Activated naive CD8-positive, alpha-beta T cell treated with anti-CD3 and anti-CD28 coated beads for 36 hours (primary cell): ENCODE measurements at regions not wholly inside any gene's neighbourhood (a gene's known extent, or its start where the extent isn't known, plus 50 kb on each side); places are given as distances from the start of the nearest gene placed in this dataset.
"Not testable (repeated sequence)": the region's sequence is repeated elsewhere in the genome, so short reads cannot be mapped to it uniquely, and the experiment has no call there.

ENCODE experiments used
- DNase-seq: peaks from one replicate; pipeline ENCODE4 v3.0.0; 2021
- H3K27ac Mint-ChIP-seq: one replicate; pipeline ENCODE4 v1.8.0; 2022; ENCODE audit warnings: mild to moderate bottlenecking, moderate library complexity, mixed read lengths
- H3K27me3 Mint-ChIP-seq: one replicate; pipeline ENCODE4 v1.8.0; 2022; ENCODE audit warnings: mild to moderate bottlenecking, mixed read lengths
- H3K36me3 Mint-ChIP-seq: one replicate; pipeline ENCODE4 v1.8.0; 2021; ENCODE audit warnings: mild to moderate bottlenecking, mixed read lengths
- H3K4me1 Mint-ChIP-seq: one replicate; pipeline ENCODE4 v1.8.0; 2021; ENCODE audit warnings: mixed read lengths
- H3K4me3 Mint-ChIP-seq: one replicate; pipeline ENCODE4 v1.8.0; 2022; ENCODE audit warnings: mild to moderate bottlenecking, moderate library complexity, mixed read lengths
- H3K9me3 Mint-ChIP-seq: one replicate; pipeline ENCODE4 v1.8.0; 2022; ENCODE audit warnings: mixed read lengths

GRCh38 chr15:45794712-45795439 is 160.0 kb downstream of the SQOR start:
- Mint-ChIP-seq H3K4me3 (no peak overlapping the region), H3K27me3 (peaks cover 20% of the 10 kb centered on the region), H3K27ac (no peak overlapping the region), H3K36me3 (no peaks in the 10 kb centered on the region), H3K9me3 (no peaks in the 10 kb centered on the region), H3K4me1 (no peaks in the 10 kb centered on the region)
- no peak for DNase-seq

- Mint-ChIP-seq H3K27me3 (peaks cover 20% of the 10 kb centered on the region), H3K4me3 (no peak overlapping the region), H3K27ac (no peak overlapping the region), H3K9me3 (no peaks in the 10 kb centered on the region), H3K4me1 (no peaks in the 10 kb centered on the region), H3K36me3 (no peaks in the 10 kb centered on the region)
- DNase-seq = no peak
These were observed 160.7 kb downstream of the SQOR start for GRCh38 chr15:45795440-45796069.

- Mint-ChIP-seq H3K4me3 (no peak overlapping the region), H3K27me3 (peaks cover 20% of the 10 kb centered on the region), H3K4me1 (no peaks in the 10 kb centered on the region), H3K27ac (no peak overlapping the region), H3K9me3 (no peaks in the 10 kb centered on the region), H3K36me3 (no peaks in the 10 kb centered on the region)
- no peak for DNase-seq
These were observed 161.6 kb downstream of the SQOR start for GRCh38 chr15:45796433-45796832.

GRCh38 chr15:45799508-45799907 is 164.7 kb downstream of the SQOR start:
- Mint-ChIP-seq H3K36me3 (no peaks in the 10 kb centered on the region), H3K27me3 (peaks cover 8% of the 10 kb centered on the region), H3K4me1 (no peaks in the 10 kb centered on the region), H3K9me3 (no peaks in the 10 kb centered on the region), H3K27ac (no peak overlapping the region), H3K4me3 (no peak overlapping the region)
- DNase-seq = no peak

- Mint-ChIP-seq H3K27ac (no peak overlapping the region), H3K27me3 (peaks cover 3% of the 10 kb centered on the region), H3K36me3 (no peaks in the 10 kb centered on the region), H3K4me1 (no peaks in the 10 kb centered on the region), H3K4me3 (no peak overlapping the region), H3K9me3 (no peaks in the 10 kb centered on the region)
- DNase-seq = no peak
These were observed 166.7 kb downstream of the SQOR start for GRCh38 chr15:45801543-45801942.

GRCh38 chr15:45802140-45802539 is 167.3 kb downstream of the SQOR start:
- no peak for DNase-seq
- H3K36me3 Mint-ChIP-seq = no peaks in the 10 kb centered on the region
- H3K27me3 Mint-ChIP-seq = peaks cover 3% of the 10 kb centered on the region
- H3K4me1 Mint-ChIP-seq = no peaks in the 10 kb centered on the region
- no peak overlapping the region for H3K4me3 Mint-ChIP-seq
- H3K9me3 Mint-ChIP-seq = no peaks in the 10 kb centered on the region
- H3K27ac Mint-ChIP-seq = no peak overlapping the region

- Mint-ChIP-seq H3K4me1 (no peaks in the 10 kb centered on the region), H3K27ac (no peak overlapping the region), H3K36me3 (no peaks in the 10 kb centered on the region), H3K4me3 (no peak overlapping the region), H3K27me3 (peaks cover 3% of the 10 kb centered on the region), H3K9me3 (no peaks in the 10 kb centered on the region)
- no peak for DNase-seq
These were observed 169.2 kb downstream of the SQOR start for GRCh38 chr15:45804028-45804427.

GRCh38 chr15:45810201-45810600 is 175.4 kb downstream of the SQOR start:
- no peak for DNase-seq
- H3K9me3 Mint-ChIP-seq = peaks cover 6% of the 10 kb centered on the region
- H3K27ac Mint-ChIP-seq = no peak overlapping the region
- H3K4me3 Mint-ChIP-seq = no peak overlapping the region
- H3K36me3 Mint-ChIP-seq = no peaks in the 10 kb centered on the region
- H3K4me1 Mint-ChIP-seq = no peaks in the 10 kb centered on the region
- peaks cover 7% of the 10 kb centered on the region for H3K27me3 Mint-ChIP-seq

- peaks cover 15% of the 10 kb centered on the region for H3K9me3 Mint-ChIP-seq
- no peak for DNase-seq
- no peaks in the 10 kb centered on the region for H3K4me1 Mint-ChIP-seq
- no peaks in the 10 kb centered on the region for H3K36me3 Mint-ChIP-seq
- no peak overlapping the region for H3K27ac Mint-ChIP-seq
- H3K27me3 Mint-ChIP-seq = peaks cover 7% of the 10 kb centered on the region
- H3K4me3 Mint-ChIP-seq = no peak overlapping the region
These were observed 177.4 kb downstream of the SQOR start for GRCh38 chr15:45812200-45812599.

- not testable (repeated sequence) for H3K36me3 Mint-ChIP-seq, H3K4me3 Mint-ChIP-seq, DNase-seq, H3K27ac Mint-ChIP-seq, H3K4me1 Mint-ChIP-seq
- H3K9me3 Mint-ChIP-seq = peaks cover 20% of the 10 kb centered on the region
- H3K27me3 Mint-ChIP-seq = peaks cover 19% of the 10 kb centered on the region
These were observed 182.7 kb downstream of the SQOR start for GRCh38 chr15:45817578-45817977.

- no peak for DNase-seq
- Mint-ChIP-seq H3K36me3 (no peaks in the 10 kb centered on the region), H3K4me1 (no peaks in the 10 kb centered on the region), H3K9me3 (peaks cover 6% of the 10 kb centered on the region), H3K27me3 (peaks cover 21% of the 10 kb centered on the region), H3K4me3 (no peak overlapping the region), H3K27ac (no peak overlapping the region)
These were observed 186.6 kb downstream of the SQOR start for GRCh38 chr15:45821390-45821789.

GRCh38 chr15:45822968-45823367 is 188.1 kb downstream of the SQOR start:
- DNase-seq, H3K4me3 Mint-ChIP-seq, H3K27ac Mint-ChIP-seq, H3K9me3 Mint-ChIP-seq, H3K36me3 Mint-ChIP-seq, H3K4me1 Mint-ChIP-seq: not testable (repeated sequence)
- peaks cover 21% of the 10 kb centered on the region for H3K27me3 Mint-ChIP-seq

GRCh38 chr15:45827275-45827674 is 192.4 kb downstream of the SQOR start:
- DNase-seq = no peak
- Mint-ChIP-seq H3K36me3 (no peaks in the 10 kb centered on the region), H3K4me3 (no peak overlapping the region), H3K27me3 (peaks cover 5% of the 10 kb centered on the region), H3K27ac (no peak overlapping the region), H3K4me1 (no peaks in the 10 kb centered on the region), H3K9me3 (no peaks in the 10 kb centered on the region)

GRCh38 chr15:45827766-45828165 is 192.9 kb downstream of the SQOR start:
- Mint-ChIP-seq H3K27me3 (peaks cover under 1% of the 10 kb centered on the region), H3K4me3 (no peak overlapping the region), H3K27ac (no peak overlapping the region), H3K36me3 (no peaks in the 10 kb centered on the region), H3K4me1 (no peaks in the 10 kb centered on the region), H3K9me3 (no peaks in the 10 kb centered on the region)
- no peak for DNase-seq

GRCh38 chr15:45829336-45830153 is 194.7 kb downstream of the SQOR start:
- no peaks in the 10 kb centered on the region for H3K27me3 Mint-ChIP-seq
- no peak for DNase-seq
- H3K4me1 Mint-ChIP-seq = no peaks in the 10 kb centered on the region
- H3K4me3 Mint-ChIP-seq = no peak overlapping the region
- no peaks in the 10 kb centered on the region for H3K9me3 Mint-ChIP-seq
- no peaks in the 10 kb centered on the region for H3K36me3 Mint-ChIP-seq
- no peak overlapping the region for H3K27ac Mint-ChIP-seq
